Ishikawa (cell line): ENCODE measurements at regions not wholly inside any gene's neighbourhood (a gene's known extent, or its start where the extent isn't known, plus 50 kb on each side); places are given as distances from the start of the nearest gene placed in this dataset.

ENCODE experiments used
- CEBPB ChIP-seq: IDR thresholded peaks from 2 replicates; pipeline ENCODE4 v1.6.1; 2012
- CREB1 ChIP-seq: IDR thresholded peaks from 2 replicates; pipeline ENCODE4 v1.6.1; 2012; ENCODE audit warnings: low read depth
- EGR1 ChIP-seq: IDR thresholded peaks from 2 replicates; pipeline ENCODE4 v1.6.1; 2012
- EP300 ChIP-seq: IDR thresholded peaks from 2 replicates; pipeline ENCODE4 v1.6.1; 2012; ENCODE audit warnings: borderline replicate concordance
- FOXM1 ChIP-seq: IDR thresholded peaks from 2 replicates; pipeline ENCODE4 v1.6.1; 2012; ENCODE audit warnings: low read depth, borderline replicate concordance
- MAX ChIP-seq: IDR thresholded peaks from 2 replicates; pipeline ENCODE4 v1.6.1; 2012
- NFIC ChIP-seq: IDR thresholded peaks from 2 replicates; pipeline ENCODE4 v1.6.1; 2012
- RAD21 ChIP-seq: IDR thresholded peaks from 2 replicates; pipeline ENCODE4 v1.6.1; 2012; ENCODE audit warnings: low read depth
- REST ChIP-seq: IDR thresholded peaks from 2 replicates; pipeline ENCODE4 v1.6.1; 2012; ENCODE audit warnings: low read depth, mild to moderate bottlenecking
- TAF1 ChIP-seq: IDR thresholded peaks from 2 replicates; pipeline ENCODE4 v1.6.1; 2012; ENCODE audit warnings: low read depth, mild to moderate bottlenecking
- TCF12 ChIP-seq: IDR thresholded peaks from 2 replicates; pipeline ENCODE4 v1.6.1; 2012; ENCODE audit warnings: low read depth
- TEAD4 ChIP-seq: IDR thresholded peaks from 2 replicates; pipeline ENCODE4 v1.6.1; 2012
- USF1 ChIP-seq: IDR thresholded peaks from 2 replicates; pipeline ENCODE4 v1.6.1; 2012
- YY1 ChIP-seq: IDR thresholded peaks from 2 replicates; pipeline ENCODE4 v1.6.1; 2012; ENCODE audit warnings: low read depth

GRCh38 chr10:131446171-131446570, 134.7 kb upstream of the TCERG1L start:
- TF ChIP-seq EP300 = no peak
- TF ChIP-seq RAD21 = no peak
- no peak for TF ChIP-seq CEBPB
- TF ChIP-seq MAX = no peak
- no peak for TF ChIP-seq USF1
- TF ChIP-seq YY1 = no peak
- no peak for TF ChIP-seq NFIC
- no peak for TF ChIP-seq TAF1
- no peak for TF ChIP-seq TCF12
- TF ChIP-seq REST = no peak
- no peak for TF ChIP-seq EGR1
- no peak for TF ChIP-seq TEAD4
- TF ChIP-seq FOXM1 = no peak
- TF ChIP-seq CREB1 = no peak
